K562 (cell line): ENCODE measurements at regions not wholly inside any gene's neighbourhood (a gene's known extent, or its start where the extent isn't known, plus 50 kb on each side); places are given as distances from the start of the nearest gene placed in this dataset.
A peak's percentile ranks its signal among the peaks of the same experiment; 100 is the strongest.

ENCODE experiments used
- ATF3 ChIP-seq, 2 experiments: fragments of 450-650 bp in 1 of 2; sonication (generic) in 1 of 2; formaldehyde crosslinking in 1 of 2; IDR thresholded peaks in 1 of 2; conservative IDR thresholded peaks in 1 of 2; 2 replicates each; pipeline versions ENCODE4 v1.6.1 to v1.8.1; 2016 to 2023; ENCODE audit warnings: mild to moderate bottlenecking in 2 of 2, moderate library complexity in 2 of 2, inconsistent platforms in 1 of 2, missing genetic modification reagents in 1 of 2
- BCL6 ChIP-seq: fragments of 250-450 bp; sonication (Bioruptor Pico); IDR thresholded peaks from 2 replicates; pipeline ENCODE4 v1.4.0; 2020
- GABPA ChIP-seq: fragments of 200-800 bp; sonication (Bioruptor generic); conservative IDR thresholded peaks from 2 replicates; pipeline ENCODE4 v1.6.1; 2016; ENCODE audit warnings: low read depth, missing genetic modification characterization, missing compliant biosample characterization
- NR2C1 ChIP-seq, 2 experiments: fragments of 450-650 bp; IDR thresholded peaks; 2 replicates each; pipeline ENCODE4 v1.6.1; 2017; ENCODE audit warnings: mild to moderate bottlenecking in 2 of 2, antibody characterized with exemption in 1 of 2, inconsistent platforms in 1 of 2, missing compliant biosample characterization in 1 of 2, missing genetic modification characterization in 1 of 2
- SMAD1 ChIP-seq: fragments of 150-350 bp; IDR thresholded peaks from 2 replicates; pipeline ENCODE4 v1.6.1; 2014; ENCODE audit warnings: low read length, low read depth; ENCODE audit not compliant: partially characterized antibody
- SREBF2 ChIP-seq: sonication (generic); formaldehyde crosslinking; IDR thresholded peaks from 2 replicates; pipeline ENCODE4 v1.4.0; 2020; ENCODE audit warnings: mild to moderate bottlenecking, missing genetic modification reagents
- ZNF23 ChIP-seq: fragments of 250-450 bp; sonication (Bioruptor Pico); IDR thresholded peaks from 2 replicates; pipeline ENCODE4 v1.4.0; 2020; ENCODE audit warnings: mild to moderate bottlenecking
- ZNF24 ChIP-seq: fragments of 450-650 bp; IDR thresholded peaks from 2 replicates; pipeline ENCODE4 v1.6.1; 2016
- ZNF324 ChIP-seq: fragments of 250-450 bp; sonication (Bioruptor Pico); IDR thresholded peaks from 2 replicates; pipeline ENCODE4 v1.4.0; 2020; ENCODE audit warnings: mild to moderate bottlenecking
- ZNF644 ChIP-seq: fragments of 200-800 bp; sonication (Bioruptor generic); IDR thresholded peaks from 2 replicates; pipeline ENCODE4 v1.6.1; 2016; ENCODE audit warnings: low read depth, missing genetic modification characterization, missing compliant biosample characterization
- ZNF668 ChIP-seq: fragments of 250-450 bp; sonication (Bioruptor Pico); IDR thresholded peaks from 2 replicates; pipeline ENCODE4 v1.8.0; 2022; ENCODE audit warnings: mild to moderate bottlenecking, inconsistent platforms

- TF ChIP-seq ATF3 (IDR thresholded peaks at IDR 0.05) (peak; percentile 46; the same call in 1 of the 2 replicates), ATF3 (CRISPR knock-in tag; conservative IDR thresholded peaks at IDR 0.05) (no peak), ZNF668 (CRISPR knock-in tag) (0 out of 2 replicates have a peak, but pooled peaks have one; percentile 47), ZNF324 (CRISPR knock-in tag) (no peak), GABPA (peak; percentile 39; the same call in 1 of the 2 replicates), BCL6 (no peak), SREBF2 (CRISPR knock-in tag) (no peak), ZNF24 (peak; percentile 84), ZNF644 (tag) (no peak), NR2C1 (IDR thresholded peaks at IDR 0.05) (peak; percentile 22; the same call in 1 of the 2 replicates), NR2C1 (tag; IDR thresholded peaks at IDR 0.05) (no peak), ZNF23 (CRISPR knock-in tag) (0 out of 2 replicates have a peak, but pooled peaks have one; percentile 6), SMAD1 (no peak)
These were observed 134.7 kb upstream of the KCNJ15 start (continued) for GRCh38 chr21:38121888-38122720.
